ENCODE measurements at regions not wholly inside any gene's neighbourhood (a gene's known extent, or its start where the extent isn't known, plus 50 kb on each side); places are given as distances from the start of the nearest gene placed in this dataset.
A peak's percentile ranks its signal among the peaks of the same experiment; 100 is the strongest.

DNA sequence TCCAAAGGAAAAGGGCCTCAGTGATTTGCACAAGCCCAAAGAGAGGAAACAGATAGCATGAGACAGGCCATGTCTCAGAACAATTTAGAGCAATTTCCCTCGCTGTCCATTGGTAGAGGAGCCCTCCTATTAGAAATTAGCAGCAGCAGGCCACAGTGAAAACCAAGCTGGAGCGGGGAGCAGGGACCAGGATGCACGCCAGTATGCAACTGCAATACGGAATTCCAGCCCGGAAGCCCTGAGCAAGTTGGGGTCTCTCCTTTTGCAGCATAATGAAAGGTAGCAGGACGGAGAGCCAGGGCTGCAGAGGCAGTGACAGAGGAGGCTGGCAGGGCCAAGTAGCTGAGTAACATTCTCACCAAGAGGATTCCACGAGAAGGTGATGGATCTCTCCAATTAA, 84.9 kb upstream of the CLMN start:
- intact Hi-C loops (cut with DNase I): no loop called here
- no peak for ATAC-seq
- H3K36me3 ChIP-seq: no peaks in the 10 kb centered on the region

DNA sequence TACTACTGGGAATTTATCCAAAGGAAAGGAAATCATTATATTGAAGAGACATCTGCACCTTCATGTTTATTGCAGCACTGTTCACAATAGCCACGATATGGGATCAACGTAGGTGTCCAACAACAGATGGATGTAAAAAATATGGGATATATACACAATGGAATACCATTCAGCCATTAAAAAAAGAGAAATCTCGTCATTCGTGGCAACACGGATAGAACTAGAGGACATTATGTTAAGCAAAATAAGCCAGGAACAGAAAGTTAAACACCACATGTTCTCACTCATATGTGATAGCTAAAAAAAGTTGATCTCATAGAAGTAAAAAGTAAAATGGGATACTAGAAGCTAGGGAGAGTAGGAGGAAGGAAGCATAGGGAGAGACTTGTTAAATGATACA, 82.9 kb upstream of the CLMN start:
- no peaks in the 10 kb centered on the region for H3K9me3 ChIP-seq
- no peaks in the 10 kb centered on the region for H3K27me3 ChIP-seq
- peak overlapping the region in 5 of 12 donors; percentile 5 to 38 (median 13) for H3K27ac ChIP-seq
- peaks cover 0 to 5% (median 0%) of the 10 kb centered on the region in 12 donors for H3K4me1 ChIP-seq
- intact Hi-C loops (cut with DNase I): no loop called here
- DNase-seq (no peak), ATAC-seq (peak in 1 of 4 donors; percentile 24)
- TF ChIP-seq, protein P1, sequence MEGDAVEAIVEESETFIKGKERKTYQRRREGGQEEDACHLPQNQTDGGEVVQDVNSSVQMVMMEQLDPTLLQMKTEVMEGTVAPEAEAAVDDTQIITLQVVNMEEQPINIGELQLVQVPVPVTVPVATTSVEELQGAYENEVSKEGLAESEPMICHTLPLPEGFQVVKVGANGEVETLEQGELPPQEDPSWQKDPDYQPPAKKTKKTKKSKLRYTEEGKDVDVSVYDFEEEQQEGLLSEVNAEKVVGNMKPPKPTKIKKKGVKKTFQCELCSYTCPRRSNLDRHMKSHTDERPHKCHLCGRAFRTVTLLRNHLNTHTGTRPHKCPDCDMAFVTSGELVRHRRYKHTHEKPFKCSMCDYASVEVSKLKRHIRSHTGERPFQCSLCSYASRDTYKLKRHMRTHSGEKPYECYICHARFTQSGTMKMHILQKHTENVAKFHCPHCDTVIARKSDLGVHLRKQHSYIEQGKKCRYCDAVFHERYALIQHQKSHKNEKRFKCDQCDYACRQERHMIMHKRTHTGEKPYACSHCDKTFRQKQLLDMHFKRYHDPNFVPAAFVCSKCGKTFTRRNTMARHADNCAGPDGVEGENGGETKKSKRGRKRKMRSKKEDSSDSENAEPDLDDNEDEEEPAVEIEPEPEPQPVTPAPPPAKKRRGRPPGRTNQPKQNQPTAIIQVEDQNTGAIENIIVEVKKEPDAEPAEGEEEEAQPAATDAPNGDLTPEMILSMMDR (IDR thresholded peaks at IDR 0.05): no peak
- no peak for TF ChIP-seq POLR2A (IDR thresholded peaks at IDR 0.05)
- no peak overlapping the region for H3K4me3 ChIP-seq
- no peaks in the 10 kb centered on the region for H3K36me3 ChIP-seq
- 68 to 75% (median 73%) methylated on average over 5 of the region's 5 CpGs for WGBS, 4 donors

More for the DNA sequence above, 84.9 kb upstream of the CLMN start:
- no peaks in the 10 kb centered on the region for H3K9me3 ChIP-seq
- peaks cover 8 to 22% (median 13%) of the 10 kb centered on the region in 12 donors for H3K4me1 ChIP-seq
- no peak for TF ChIP-seq POLR2A (IDR thresholded peaks at IDR 0.05)
- TF ChIP-seq, protein P1 (IDR thresholded peaks at IDR 0.05): no peak
- no peak for DNase-seq
- H3K27ac ChIP-seq: no peak overlapping the region
- H3K27me3 ChIP-seq: no peaks in the 10 kb centered on the region
- WGBS, 4 donors: 77 to 86% (median 81%) methylated on average over 7 of the region's 7 CpGs
- H3K4me3 ChIP-seq: no peak overlapping the region

DNA sequence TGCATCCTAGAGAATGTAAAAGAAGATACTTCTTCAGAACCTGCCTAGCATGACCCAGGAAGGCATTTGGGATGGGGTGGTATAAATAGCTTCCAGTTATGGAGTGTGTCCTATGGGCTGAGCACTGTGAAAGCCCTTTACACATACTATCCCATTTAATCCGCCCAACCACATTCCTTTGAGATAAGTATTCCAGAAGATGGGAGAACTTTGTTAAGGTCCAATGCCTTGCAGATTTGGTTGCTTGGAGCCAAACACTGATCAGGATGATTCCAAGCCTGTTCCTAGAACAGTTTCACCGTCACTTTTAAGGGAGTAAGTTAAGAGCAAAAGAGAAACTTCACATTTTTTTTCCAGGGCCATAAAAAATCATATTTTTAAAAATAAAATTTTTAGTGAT, 82.5 kb upstream of the CLMN start:
- ATAC-seq: peak; percentile 26 to 36 (median 34)
- H3K4me1 ChIP-seq: peaks cover 0 to 5% (median 0%) of the 10 kb centered on the region in 12 donors
- peak overlapping the region in 5 of 12 donors; percentile 5 to 38 (median 13) for H3K27ac ChIP-seq
- no peak for TF ChIP-seq POLR2A (IDR thresholded peaks at IDR 0.05)
- TF ChIP-seq, protein P1 (IDR thresholded peaks at IDR 0.05): no peak
- no peak overlapping the region for H3K4me3 ChIP-seq
- intact Hi-C loops (cut with DNase I): no loop called here
- H3K27me3 ChIP-seq: no peaks in the 10 kb centered on the region
- no peaks in the 10 kb centered on the region for H3K9me3 ChIP-seq
- DNase-seq: no peak
- no peaks in the 10 kb centered on the region for H3K36me3 ChIP-seq
- WGBS, 4 donors: 58 to 71% (median 65%) methylated on average over 2 of the region's 2 CpGs

DNA sequence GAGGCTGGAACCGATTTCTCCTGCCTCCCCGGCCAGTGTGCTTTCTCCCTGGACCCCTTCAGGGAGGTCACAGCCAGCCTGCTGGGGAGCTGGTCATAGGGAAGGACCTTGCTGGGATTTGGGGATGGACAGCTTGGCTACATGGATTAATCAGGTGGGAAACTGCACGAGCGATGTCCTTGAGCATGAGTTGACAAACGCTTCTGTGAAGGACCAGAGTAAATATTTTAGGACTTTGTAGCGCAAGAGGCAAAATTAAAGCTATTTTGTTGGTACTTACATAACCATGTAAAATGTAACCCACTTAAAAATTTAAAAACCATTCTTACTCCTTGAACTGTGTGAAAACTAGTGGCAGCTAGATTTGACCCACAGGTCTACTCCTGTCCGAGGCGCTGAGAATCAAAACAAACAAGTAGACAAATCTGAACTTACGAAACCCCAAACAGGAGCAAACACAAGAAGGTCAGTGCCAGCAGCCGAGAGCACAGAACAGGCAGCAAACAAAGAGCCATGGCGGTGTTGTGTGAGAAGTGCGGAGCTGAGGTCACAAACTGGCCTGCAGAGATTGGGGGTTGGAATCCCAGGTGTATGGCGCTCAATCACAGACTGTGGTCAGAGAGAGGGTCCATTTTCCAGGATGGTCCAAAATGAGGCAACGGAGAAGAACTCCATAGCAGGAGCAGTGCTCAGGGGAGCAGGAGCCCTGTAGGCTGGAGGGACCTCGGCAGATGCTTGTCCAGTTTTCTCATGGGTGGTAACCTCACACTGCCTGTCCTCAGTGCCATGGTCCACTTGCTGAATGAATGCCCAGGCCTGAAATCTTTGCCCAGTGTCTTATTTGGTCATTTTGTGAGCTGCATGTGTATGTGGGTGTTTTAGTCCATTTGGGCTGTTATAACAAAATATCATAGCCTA, 79.2 kb upstream of the CLMN start:
- no peaks in the 10 kb centered on the region for H3K27me3 ChIP-seq
- intact Hi-C loops (cut with DNase I): loop anchor here in 2 of 10 donors (10.0 kb wide), 2 partner anchors 214 to 594 kb away; no protein-coding TSS in a partner anchor
- peaks cover 0 to 5% (median 0%) of the 10 kb centered on the region in 12 donors for H3K4me1 ChIP-seq
- no peak overlapping the region for H3K27ac ChIP-seq
- TF ChIP-seq, protein P1 (IDR thresholded peaks at IDR 0.05): no peak
- no peak for TF ChIP-seq POLR2A (IDR thresholded peaks at IDR 0.05)
- H3K9me3 ChIP-seq: peaks cover 0 to under 1% (median 0%) of the 10 kb centered on the region in 12 donors
- H3K36me3 ChIP-seq: no peaks in the 10 kb centered on the region
- 93 to 95% (median 94%) methylated on average over 15 of the region's 15 CpGs for WGBS, 4 donors
- ATAC-seq: no peak
- no peak for DNase-seq
- no peak overlapping the region for H3K4me3 ChIP-seq
